CD4-positive, alpha-beta T cell treated with Interleukin-6 at 100 ng/mL for 8 hours (primary cell): ENCODE measurements at regions not wholly inside any gene's neighbourhood (a gene's known extent, or its start where the extent isn't known, plus 50 kb on each side); places are given as distances from the start of the nearest gene placed in this dataset.
"Not testable (repeated sequence)": the region's sequence is repeated elsewhere in the genome, so short reads cannot be mapped to it uniquely, and the experiment has no call there.

Experiments used
- DNase-seq: peaks from one replicate; pipeline ENCODE4 v3.0.0-alpha.2; 2020; ENCODE audit warnings: mixed read lengths, low spot score

DNA sequence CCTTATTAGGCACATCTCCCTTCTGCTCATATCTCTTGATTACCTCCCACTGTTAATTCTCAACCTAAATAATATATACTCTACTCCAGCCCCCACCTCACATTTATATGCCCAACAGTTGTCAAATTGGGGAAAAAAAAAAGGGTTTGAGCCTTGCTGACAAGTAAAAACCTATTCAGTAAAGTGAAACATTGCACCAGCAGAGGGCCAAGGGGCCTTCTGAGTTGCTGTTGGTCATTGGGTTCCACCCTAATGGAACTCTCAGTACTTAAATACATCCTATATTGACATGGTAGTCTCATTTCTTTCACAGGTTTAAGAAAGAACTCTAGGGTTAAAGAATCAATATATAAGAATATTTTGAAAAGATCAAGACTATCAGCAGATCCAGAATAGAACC lies 362.2 kb downstream of the SMARCA1 start:
- DNase-seq, result no peak

GRCh38 chrX:129158505-129158904 lies 364.8 kb downstream of the SMARCA1 start:
- no peak for DNase-seq

GRCh38 chrX:129145840-129146272 lies 377.4 kb downstream of the SMARCA1 start:
- DNase-seq, result no peak

GRCh38 chrX:129145385-129145784 lies 377.9 kb downstream of the SMARCA1 start:
- DNase-seq, result no peak

- DNase-seq, result no peak
These were observed 378.9 kb downstream of the SMARCA1 start for GRCh38 chrX:129144172-129145038.

DNA sequence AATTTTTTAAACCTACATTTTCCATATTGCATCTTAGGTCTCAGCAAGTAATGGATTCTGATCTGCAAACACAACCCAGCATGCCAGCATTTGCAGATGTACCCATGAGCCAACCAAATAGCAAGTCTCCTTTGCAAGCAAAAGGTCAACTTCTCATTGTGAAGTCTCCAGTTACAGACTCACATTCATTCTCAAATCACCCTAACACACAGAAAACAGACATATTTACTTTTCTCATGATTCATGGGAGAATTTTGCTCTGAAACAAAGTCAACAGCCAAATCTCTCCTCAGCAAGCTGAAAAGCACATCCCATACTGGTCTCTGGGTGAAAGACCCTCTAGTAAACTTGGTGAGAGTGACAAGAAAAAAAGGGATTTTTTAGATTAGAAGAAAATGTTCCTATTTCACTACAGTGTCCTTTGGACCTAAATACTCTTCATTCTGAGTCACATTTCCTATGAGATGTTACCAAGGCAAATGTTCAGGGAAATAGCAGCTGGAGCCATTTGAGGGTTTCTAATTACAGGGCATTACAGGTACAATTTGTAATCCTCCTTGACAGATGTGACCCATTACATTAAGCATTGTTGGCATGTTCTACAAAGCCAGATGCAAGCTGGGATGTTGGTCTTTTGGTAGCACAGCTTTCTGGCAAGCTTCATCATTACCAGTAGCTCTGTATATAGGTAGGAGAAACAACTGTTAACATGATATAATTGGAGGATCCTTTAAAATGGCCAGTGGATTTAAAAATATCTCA lies 383.3 kb downstream of the SMARCA1 start:
- no peak for DNase-seq

DNA sequence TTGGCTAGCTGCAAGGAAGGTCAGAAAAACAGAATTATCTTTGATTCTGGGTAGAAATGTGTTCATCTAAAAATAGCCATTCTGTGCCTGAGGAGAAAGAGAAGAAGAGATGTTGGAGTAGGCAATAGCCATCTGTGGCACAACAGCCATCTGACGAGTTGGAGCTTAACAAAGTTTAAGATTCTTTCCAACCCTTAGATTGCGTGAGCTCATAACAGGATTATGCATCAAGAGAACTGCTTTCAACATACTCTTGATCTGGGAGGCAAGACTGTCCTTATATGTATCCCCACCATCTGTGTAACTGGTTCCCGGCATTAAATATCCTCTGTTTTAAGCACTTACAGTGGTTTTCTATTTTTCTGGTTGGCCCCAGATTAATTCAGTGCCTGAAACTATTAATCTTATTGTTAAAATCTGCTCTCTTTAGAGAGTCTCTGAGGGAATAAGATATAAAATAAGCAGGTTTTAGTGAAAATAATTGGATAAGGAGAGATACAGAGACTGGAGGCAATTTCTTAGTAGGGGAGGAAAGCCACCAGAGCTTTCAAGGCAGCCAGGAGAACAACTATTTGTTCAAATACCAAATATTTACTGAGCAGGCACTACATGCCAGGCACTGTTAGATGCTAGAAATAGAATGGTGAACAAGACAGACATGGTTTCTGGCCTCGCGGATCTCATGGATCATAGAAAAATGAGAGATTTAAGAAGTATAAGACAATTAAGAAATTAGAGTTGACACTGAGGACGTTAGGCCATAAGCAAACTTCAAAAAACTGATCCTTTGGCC lies 398.0 kb downstream of the SMARCA1 start:
- no peak for DNase-seq

- no peak for DNase-seq
These were observed 399.5 kb downstream of the SMARCA1 start for GRCh38 chrX:129123795-129124194.

- no peak for DNase-seq
These were observed 406.4 kb downstream of the SMARCA1 start for GRCh38 chrX:129116676-129117470.

DNA sequence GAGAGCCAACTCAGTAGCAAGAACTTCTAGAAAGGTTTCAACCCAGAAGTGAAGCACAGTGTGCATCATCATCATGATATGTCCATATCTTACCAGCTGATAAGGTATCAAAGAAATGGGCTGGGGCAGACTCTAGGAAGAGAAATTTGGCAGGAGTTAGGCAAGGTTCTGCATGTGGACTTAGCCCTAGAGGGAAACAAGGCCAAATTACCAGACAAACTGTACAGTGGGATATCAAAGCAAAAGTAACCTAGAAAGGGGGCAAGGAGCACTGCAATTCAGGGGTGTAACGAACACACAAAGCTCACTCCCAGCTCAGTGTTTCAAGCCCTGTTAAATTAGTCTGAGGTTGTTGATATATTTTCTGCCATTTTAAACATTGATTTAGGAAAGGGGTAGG lies 407.4 kb downstream of the SMARCA1 start:
- no peak for DNase-seq

GRCh38 chrX:129115104-129115503 lies 408.2 kb downstream of the SMARCA1 start:
- no peak for DNase-seq

- no peak for DNase-seq
These were observed 412.1 kb downstream of the SMARCA1 start for GRCh38 chrX:129111081-129111798.

- DNase-seq, result no peak
These were observed 414.4 kb downstream of the SMARCA1 start for GRCh38 chrX:129108936-129109335.

GRCh38 chrX:129099207-129099606 lies 424.1 kb downstream of the SMARCA1 start:
- DNase-seq, result no peak

GRCh38 chrX:129097668-129098067 lies 425.6 kb downstream of the SMARCA1 start:
- no peak for DNase-seq

- DNase-seq, result no peak
These were observed 429.6 kb downstream of the SMARCA1 start for GRCh38 chrX:129093706-129094105.

GRCh38 chrX:129092757-129093156 lies 430.5 kb downstream of the SMARCA1 start:
- DNase-seq, result no peak

GRCh38 chrX:129092242-129092641 lies 431.0 kb downstream of the SMARCA1 start:
- no peak for DNase-seq

DNA sequence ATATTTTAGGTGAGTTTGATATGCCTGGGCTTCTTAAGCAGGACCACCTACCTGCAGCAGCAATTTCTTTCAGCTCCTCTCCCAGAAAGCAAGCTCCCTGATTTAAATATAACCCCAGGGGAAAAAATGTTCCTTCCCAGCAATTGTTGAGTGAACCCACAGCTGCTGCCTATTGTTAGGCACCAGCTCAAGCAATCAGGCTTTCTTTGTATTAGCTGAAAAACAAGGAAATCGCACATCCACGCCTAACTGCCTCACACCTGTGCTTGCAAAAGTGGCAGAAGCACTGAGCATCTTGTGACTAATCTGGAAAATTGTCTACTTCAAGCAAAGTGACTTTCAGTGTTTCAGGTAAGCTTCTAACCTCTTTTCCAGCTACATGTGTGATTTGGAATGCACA lies 432.2 kb downstream of the SMARCA1 start:
- DNase-seq, result no peak

- no peak for DNase-seq
These were observed 436.5 kb downstream of the SMARCA1 start for GRCh38 chrX:129086802-129087201.

DNA sequence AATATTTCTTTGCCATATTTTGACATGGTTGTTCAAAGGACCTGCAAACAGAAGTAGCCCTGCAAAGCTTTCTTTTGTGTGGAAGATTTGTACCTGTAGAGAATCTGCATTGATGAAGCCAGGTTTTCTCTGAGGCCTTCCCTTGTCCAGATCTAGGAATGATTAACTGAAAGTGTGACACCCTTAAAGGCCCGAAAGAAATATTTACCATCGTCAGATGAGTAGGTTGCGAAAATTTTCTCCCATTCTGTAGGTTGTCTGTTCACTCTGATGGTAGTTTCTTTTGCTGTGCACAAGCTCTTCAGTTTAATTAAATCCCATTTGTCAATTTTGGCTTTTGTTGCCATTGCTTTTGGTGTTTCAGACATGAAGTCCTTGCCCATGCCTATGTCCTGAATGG lies 439.0 kb downstream of the SMARCA1 start:
- not testable (repeated sequence) for DNase-seq
